ENCODE measurements at regions not wholly inside any gene's neighbourhood (a gene's known extent, or its start where the extent isn't known, plus 50 kb on each side); places are given as distances from the start of the nearest gene placed in this dataset.

- H3K4me3 ChIP-seq (ENCODE audit: low read length) = no peak overlapping the region
- DNase-seq (ENCODE audit: low read depth) = no peak
- no peak for TF ChIP-seq CTCF (conservative IDR thresholded peaks at IDR 0.05; ENCODE audit: low read length)
Measured at GRCh38 chr11:22508665-22509064, 117.0 kb downstream of the FANCF start.

DNA sequence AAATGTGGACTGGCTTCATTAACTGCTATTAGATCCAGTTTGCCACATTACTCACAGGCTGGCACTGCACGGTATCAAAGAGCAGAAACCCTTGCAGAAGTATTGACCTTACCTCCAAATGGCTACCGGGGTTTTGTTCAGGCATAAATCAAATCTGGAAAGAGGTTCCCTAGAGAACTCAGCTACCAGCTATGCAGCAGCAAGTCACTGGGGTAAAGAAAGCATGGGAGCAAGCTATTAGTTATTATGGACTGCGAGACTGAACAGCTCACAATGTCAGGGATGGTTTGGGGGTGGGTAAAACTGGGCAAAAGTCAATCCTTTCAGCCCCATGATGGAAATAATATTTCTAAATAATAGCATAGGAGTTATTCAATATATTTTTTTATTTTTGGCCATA, 128.1 kb downstream of the FANCF start:
- TF ChIP-seq CTCF (conservative IDR thresholded peaks at IDR 0.05; ENCODE audit: low read length) = no peak
- H3K4me3 ChIP-seq (ENCODE audit: low read length) = no peak overlapping the region
- DNase-seq (ENCODE audit: low read depth) = no peak

GRCh38 chr11:22491555-22492225, 133.9 kb downstream of the FANCF start:
- peak; percentile 85 for DNase-seq (ENCODE audit: low read depth)
- peak overlapping the region; percentile 28 for H3K4me3 ChIP-seq (ENCODE audit: low read length)
- TF ChIP-seq CTCF (conservative IDR thresholded peaks at IDR 0.05; ENCODE audit: low read length) = no peak

DNA sequence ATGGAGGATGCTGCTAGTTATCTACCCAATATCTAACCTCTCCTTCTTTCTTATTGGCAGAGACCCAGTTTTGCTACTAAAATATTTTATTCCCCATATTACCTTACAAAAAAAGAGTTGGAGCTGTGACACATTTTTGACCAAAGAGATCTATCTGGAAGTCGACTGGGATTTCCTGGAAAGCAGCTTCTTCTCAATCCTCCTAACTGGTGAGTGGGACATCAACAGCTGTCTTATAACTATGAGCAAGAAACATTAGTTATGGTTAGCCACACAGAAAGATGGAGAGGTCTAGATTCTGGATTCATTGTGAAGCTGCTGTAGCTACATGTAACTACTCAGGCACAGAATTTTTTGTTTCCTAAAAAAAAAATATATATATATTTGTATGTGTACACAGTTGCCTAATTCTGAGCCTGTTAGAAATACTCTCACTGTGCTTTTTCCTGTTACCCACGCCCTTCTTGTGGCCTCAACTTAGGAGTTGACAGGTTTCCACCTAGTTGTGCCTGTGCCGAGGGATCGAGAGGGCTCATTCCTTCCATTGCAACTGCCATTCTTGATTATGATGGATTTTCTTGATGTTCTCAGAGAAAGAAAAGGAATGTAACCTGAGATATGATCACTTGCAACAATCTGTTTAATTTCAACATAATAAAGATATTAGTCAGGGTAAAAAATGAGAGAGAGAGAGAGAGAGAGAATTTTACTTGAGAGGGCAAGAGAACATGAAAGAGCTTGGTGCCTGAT, 142.0 kb downstream of the SLC17A6 start:
- DNase-seq (ENCODE audit: low read depth) = peak; percentile 43
- TF ChIP-seq CTCF (conservative IDR thresholded peaks at IDR 0.05; ENCODE audit: low read length) = no peak
- no peak overlapping the region for H3K4me3 ChIP-seq (ENCODE audit: low read length)

- TF ChIP-seq CTCF (conservative IDR thresholded peaks at IDR 0.05; ENCODE audit: low read length) = no peak
- no peak overlapping the region for H3K4me3 ChIP-seq (ENCODE audit: low read length)
- DNase-seq (ENCODE audit: low read depth) = peak; percentile 71
Measured at GRCh38 chr11:22479208-22479607, 141.0 kb downstream of the SLC17A6 start.

GRCh38 chr11:22478169-22478568, 140.0 kb downstream of the SLC17A6 start:
- DNase-seq (ENCODE audit: low read depth) = no peak
- no peak for TF ChIP-seq CTCF (conservative IDR thresholded peaks at IDR 0.05; ENCODE audit: low read length)
- no peak overlapping the region for H3K4me3 ChIP-seq (ENCODE audit: low read length)

DNA sequence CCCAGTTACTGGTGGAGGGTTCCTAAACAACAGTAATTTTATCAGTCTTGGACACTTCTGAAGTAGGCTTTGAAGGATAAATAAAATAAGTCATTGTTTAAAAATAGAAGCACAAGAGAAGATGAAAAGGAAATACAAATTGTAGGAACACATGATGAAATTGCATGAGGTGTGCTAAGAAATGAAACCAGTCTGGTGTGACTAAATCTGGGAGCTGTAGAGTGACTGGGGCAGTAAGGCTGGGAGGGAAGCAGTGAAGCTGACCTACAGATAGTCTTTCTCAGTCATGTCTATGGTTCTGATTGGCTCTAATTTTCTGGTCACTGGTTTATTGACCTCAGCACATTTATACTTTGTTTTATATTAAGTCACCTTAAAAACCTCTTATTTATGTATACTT, 139.1 kb downstream of the SLC17A6 start:
- TF ChIP-seq CTCF (conservative IDR thresholded peaks at IDR 0.05; ENCODE audit: low read length) = no peak
- DNase-seq (ENCODE audit: low read depth) = no peak

More for the DNA sequence above, 139.1 kb downstream of the SLC17A6 start:
- no peak overlapping the region for H3K4me3 ChIP-seq (ENCODE audit: low read length)

All from AG10803 (cell line).